HG03469 (cell line): ENCODE measurements at regions not wholly inside any gene's neighbourhood (a gene's known extent, or its start where the extent isn't known, plus 50 kb on each side); places are given as distances from the start of the nearest gene placed in this dataset.
"Not testable (repeated sequence)": the region's sequence is repeated elsewhere in the genome, so short reads cannot be mapped to it uniquely, and the experiment has no call there.

Experiments used
- ATAC-seq: cut with Tn5 transposase; IDR thresholded peaks from one replicate; pipeline ENCODE4 v1.9.1; 2021; ENCODE audit warnings: mild to moderate bottlenecking, moderate library complexity, moderate number of reproducible peaks; ENCODE audit not compliant: unreplicated experiment

DNA sequence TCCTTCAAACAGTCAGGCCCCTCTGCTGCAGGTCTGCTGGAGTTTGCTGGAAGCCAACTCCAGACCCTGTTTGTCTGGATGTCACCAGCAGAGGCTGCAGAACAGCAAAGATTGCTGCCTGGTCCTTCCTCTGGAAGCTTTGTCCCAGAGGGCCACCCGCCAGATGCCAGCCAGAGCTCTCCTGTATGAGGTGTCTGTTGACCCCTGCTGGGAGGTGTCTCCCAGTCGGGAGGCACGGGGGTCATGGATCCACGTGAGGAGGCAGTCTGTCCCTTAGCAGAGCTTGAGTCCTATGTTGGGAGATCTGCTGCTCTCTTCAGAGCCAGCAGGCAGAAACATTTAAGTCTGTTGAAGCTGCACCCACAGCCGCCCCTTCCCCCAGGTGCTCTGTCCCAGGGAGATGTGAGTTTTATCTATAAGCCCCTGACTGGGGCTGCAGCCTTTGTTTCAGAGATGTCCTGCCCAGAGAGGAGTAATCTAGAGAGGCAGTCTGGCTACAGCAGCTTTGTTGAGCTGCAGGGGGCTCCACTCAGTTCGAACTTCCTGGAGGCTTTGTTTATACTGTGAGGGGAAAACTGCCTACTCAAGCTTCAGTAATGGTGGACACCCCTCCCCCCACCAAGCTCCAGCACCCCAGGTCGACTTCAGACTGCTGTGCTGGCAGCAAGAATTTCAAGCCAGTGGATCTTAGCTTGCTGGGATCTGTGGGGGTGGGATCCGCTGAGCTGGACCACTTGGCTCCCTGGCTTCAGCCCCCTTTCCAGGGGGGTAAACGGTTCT lies 72.1 kb downstream of the OGFRL1 start:
- ATAC-seq: not testable (repeated sequence)

DNA sequence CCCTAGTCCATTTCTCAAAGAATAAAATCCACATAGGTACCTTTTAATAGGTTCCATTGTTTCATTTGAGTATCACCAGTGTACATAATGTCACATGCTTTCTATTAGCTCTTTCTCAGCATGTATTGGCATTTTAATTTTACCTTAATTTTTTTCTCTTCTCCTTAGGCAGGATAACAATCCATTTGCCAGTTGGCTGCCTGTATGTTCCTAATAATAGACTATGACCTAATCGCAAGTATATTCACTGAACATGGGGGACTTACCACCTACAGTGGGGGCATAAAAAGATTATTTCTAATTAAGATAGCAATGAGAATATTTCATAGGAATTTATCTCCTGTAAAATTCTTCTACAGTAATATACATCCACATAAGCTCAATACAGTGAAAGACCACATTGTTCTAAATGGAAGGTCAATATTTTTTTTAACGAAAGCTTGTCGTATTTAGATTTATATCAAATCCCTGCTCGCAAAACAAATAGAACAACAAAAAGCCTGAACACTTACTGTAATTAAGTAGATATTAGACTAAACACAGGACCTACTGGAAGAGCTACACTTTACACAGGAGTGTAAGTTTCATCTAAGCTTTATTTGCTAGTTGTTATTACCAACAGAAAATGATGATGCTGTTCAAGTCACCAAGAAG lies 76.4 kb downstream of the OGFRL1 start:
- ATAC-seq: no peak

DNA sequence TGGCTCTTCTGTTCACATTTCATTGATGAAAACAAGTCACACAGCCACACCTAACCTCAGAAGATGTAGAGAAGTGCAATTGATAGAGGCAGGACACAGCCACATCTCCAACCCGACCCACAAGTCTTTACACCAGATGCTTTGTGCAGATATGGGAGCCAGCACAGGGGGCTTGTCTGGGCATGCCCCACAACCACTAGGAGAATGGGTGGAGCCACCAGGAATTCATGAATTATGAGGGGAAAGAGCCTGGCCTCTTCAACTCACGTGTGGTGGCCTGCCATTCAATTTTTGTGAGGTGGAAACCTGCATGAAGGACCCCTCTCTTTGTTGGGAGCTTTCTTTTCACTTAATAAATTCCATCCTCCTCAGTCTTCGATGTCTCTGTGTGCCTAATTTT lies 79.1 kb downstream of the OGFRL1 start:
- no peak for ATAC-seq

DNA sequence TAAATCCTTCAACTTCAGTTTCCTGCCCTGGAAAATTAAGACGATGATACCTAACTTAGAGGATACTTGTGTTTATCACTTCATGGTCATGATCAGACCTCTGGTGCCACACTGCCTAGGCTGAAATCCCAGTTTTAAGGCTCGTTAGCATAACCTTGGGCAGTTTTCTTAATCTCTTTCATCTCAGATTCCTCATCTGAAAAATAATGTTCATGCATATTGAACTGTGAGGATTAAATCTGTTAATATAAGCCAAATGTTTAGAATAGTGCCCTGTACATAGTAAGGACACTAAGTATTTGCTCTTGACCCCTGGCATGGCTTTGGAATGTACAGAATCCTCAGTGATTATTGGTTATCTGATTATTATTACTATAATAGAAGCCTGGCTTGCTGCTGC lies 79.7 kb downstream of the OGFRL1 start:
- no peak for ATAC-seq

DNA sequence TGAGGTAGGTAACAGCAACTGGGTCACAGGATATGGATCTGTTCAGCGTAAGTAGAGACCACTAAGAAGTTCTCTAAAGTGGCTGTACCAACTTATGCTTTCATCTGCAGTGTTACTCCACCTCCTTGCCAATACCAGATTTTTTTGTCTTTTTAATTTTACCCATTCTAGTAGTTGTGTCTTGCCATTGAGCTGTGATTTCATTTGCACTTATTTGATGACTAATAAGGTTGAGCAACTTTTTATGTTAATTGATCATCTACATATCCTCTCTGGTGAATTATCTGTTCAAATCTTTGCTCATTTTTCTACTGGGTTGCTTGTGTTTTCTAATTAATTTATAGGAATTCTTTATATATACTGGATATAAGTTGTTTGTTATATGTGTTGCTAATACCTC lies 82.9 kb downstream of the OGFRL1 start:
- no peak for ATAC-seq

DNA sequence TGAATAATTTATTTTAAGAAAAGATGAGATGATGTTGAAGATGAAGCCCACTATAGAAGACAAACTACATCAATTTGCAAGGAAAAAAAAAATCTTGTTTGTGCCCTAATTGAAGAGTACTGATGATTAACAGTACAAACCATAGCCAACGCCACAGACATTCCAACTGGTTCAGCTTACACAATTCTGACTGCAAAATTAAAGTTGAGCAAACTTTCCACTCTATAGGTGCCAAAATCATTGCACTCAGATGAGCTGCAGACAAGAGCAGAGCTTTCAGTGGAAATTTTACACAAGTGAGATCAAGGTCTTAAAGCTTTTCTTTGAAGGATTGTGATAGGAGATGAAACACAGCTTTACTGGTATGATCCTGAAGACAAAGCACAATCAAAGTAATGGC lies 85.3 kb downstream of the OGFRL1 start:
- ATAC-seq: no peak

DNA sequence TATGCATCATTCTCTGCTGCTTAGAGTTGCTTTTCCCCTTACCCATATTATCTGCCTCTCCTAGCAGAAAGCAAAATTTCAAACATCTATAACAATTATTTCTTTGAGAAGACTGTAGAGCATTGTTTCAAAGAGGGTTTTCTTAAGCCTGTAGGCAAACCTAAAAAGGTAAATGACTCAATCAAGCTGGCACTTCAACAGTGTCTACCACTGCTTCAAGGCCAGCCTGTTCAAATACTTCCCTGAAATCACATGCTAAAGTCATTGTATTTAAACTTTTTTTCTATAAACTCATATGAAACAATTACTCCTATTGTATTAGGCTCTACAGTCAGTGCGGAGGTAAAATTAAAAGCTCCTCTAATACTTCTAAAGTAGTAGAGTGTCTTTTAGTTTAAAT lies 87.1 kb downstream of the OGFRL1 start:
- no peak for ATAC-seq

DNA sequence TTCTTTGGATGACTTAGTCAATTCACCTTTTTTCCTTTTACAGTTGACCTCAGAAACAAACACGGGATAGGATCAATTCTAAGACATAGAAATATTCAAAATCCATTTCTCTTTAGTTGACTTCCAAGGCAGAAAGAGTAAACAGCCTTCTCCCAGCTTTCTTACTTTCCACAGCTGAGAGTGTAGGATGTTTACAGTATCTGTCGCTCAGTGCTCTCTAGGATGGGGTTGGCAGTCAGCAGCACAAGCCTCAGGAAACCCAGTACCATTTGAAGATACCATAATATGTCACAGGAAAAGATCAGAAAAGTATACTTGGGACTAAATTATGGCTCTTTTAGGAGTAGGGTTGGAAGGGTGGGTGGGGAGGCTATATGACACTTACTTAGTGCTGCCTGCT lies 88.2 kb downstream of the OGFRL1 start:
- no peak for ATAC-seq

DNA sequence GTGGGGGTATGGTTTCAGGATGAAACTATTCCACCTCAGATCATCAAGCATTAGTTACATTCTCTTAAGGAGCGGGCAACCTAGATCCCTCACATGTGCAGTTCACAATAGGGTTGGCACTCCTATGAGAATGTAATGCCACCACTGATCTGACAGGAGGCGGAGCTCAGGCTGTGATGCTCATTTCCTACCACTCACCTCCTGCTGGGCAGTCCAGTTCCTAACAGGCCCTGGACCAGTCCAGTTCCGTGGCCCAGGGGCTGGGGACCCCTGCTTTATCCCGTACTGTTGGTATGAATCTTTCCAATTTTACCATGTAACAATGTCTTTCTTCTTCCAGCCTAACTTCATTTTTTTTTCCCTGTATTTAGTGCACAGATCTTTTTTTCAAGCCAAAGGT lies 94.9 kb downstream of the OGFRL1 start:
- ATAC-seq: no peak

DNA sequence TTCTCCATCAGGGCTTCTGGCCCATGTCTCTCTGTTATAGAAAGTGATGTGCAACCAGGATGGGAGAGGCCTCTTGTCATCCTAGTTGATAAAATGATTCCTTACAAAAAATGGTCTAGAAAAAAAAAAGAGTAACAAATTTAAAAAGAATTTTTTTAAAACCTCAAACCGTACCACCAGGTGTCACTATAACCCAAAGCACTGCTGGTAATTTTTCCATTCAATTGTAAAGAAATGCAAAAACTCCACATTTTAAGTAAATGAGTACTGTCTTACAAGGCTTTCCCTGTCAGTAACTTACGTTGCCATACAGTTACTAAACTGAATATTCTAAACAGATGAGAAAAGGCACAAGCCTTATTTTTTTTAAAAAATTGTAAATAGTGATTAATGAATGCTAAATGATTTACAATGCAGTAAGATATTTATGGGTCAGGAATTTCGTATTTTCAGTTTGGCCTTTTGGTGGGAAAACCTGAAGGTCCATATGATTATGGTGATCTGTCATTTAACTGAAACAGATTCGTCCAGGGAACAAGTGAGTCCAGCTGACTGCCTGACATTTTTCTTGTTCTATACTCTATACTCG lies 95.4 kb downstream of the OGFRL1 start:
- ATAC-seq: no peak

DNA sequence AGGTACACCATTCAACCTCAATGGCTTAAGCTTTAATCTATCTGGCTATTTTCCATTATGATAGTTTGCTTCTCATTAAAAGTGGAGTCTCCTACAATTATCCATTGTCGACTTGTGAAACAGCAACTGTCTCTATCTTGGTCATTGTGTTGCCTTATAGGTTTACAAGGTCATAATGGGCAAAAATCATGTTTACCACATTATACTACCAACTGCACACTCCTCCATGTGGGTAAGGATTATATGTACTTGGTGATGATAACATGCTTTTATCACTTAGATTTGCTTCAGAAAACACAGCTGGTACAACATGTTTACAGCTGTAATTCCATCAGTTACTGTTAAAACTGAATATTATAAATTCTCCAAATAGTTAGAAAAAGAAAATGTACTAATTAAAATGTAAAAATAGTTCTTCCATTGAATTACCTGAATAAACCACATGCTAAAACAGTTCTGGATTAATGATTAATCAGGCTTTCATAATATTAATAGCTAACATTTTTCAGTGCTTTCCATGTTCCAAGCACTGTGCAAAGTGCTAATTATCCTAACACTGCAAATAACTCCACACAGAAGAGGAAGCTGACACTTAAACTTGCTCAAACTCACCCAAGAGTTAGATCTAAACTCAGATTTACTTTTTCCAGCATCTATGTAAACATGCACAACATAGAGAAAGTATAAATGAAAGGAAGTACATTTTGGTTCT lies 96.7 kb downstream of the OGFRL1 start:
- ATAC-seq: no peak

DNA sequence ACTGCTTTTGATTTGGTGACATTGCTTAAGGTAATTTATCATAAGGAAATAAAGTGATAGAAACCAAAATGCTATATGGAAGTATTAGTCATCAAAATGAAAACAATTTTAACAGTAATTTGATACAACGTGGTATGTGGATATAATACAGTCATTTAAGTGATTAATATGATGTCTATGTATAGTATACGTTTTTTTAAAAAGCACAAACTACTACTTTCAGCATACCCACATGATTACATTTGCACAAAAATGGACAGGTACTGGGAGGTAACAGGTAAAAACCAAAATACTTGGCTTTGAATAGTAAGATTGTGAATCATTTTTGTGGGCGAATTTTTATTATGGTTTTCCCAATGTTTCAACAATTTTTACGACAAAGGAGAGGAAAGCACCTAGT lies 97.6 kb downstream of the OGFRL1 start:
- ATAC-seq: no peak

DNA sequence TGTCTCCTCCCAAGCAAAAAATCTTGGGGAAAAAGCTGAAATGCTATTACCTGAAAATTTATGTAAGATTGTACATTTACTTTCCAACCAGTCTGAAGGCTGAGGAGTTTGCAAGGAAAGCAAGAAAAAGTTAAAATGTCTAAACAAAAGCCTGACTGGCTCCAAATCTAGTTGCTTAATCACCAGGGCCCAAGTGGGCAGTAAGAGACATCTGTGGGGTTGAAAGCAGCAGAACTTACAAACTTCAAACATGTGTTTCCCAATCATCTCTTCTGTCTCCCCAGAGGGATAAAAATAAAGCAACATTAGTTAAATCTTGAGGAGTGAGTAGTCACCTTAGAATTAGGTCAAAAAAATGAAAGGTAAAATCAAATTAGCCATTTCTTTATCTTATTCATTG lies 98.6 kb downstream of the OGFRL1 start:
- ATAC-seq: no peak

DNA sequence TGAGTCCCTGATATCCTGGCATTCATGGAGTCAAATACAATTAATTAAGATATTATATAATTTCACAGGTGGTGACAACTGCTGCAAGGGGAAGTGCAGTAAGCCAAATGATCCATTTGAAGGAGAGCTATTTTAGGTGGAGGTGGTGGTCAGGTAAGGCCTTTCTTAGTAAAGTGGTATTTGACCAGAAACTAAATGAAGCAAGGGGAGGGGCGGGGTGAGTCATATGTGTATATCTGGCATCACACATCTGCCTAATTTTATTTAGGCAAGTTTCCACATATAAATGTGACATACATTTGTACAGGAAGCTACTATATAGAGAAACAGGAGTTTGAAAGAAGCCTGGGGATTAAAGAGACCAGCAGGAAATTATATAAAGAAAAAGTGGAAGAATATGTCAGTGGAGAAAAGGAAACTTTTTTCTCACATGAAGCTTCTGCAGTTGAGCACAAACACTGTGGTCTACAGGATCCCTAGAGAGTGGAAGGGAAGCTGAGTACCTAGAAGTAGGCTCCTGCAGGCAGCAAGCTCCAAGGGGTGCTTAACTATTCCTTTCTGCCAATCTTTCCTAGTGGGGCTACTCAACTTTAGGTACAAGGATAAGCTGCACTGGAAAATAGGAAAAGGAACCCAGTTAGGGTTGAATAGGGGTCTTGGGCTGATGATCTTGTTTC lies 99.6 kb downstream of the OGFRL1 start:
- ATAC-seq: peak; percentile 37

DNA sequence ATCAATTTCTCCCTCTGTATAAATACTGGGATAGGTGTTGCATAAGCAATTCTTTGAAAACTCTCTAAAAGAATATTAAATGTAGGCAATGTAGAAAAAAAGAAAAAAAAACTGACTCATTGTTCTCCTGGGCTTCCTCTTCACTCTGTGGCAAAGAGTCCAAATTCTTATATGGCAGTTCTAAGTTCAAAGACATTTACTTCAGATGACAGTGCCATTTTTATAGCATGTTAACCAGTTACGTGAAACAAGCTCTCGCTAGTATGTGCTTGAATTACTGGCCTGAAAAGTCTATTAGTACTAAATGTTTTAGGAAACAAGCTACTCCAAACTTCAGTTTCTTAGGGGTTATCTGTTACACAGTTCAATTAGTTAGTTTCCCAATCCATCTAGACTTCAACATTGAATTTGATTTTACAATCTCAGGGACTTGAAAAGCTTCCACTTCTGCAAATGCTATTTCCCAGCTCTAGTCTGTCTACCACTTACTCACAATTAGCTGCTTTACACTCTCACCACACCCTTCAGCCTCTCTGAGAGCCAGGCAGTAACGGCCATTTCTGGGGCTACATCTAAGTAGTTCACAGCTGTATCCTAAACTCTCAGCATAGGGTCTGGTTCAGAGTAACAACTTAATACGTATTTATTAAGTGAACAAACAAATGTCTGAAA lies 100.4 kb downstream of the OGFRL1 start:
- ATAC-seq: no peak

DNA sequence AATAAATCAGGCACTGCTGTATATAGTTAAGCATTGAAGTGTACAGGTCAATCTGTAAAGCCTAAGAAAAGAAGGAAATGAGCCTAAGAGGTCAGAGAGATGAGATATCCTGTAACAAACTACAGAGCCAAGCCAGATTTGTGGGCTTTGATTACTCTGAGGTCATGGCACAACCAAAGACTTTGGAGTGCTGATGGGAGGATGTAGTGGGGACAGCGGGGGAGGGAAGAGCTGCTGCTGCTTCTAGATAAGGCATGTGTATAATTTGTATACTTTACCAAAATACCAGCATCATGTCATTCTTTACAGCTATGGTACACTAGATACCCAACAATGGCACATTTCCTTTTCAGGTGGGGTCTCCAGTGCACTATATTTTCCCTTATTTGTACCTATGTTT lies 102.5 kb downstream of the OGFRL1 start:
- no peak for ATAC-seq

DNA sequence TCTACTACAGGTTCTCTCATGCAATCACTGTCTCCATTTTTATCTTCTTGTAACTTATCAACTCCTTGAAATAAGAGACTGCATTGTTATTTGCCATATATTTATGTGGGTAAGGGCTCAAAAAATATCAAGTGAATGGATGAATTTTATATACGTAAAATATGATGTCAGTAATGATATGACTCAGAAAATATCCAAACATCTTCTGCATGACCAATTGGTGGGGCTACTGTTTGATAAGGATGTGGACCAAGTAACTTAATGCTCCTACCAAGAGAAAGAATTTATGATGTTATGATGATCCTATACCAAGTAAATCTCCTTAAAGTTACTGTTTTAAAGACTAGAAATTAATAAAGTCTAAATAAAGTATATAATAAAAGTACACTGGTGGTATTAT lies 103.7 kb downstream of the OGFRL1 start:
- ATAC-seq: no peak

DNA sequence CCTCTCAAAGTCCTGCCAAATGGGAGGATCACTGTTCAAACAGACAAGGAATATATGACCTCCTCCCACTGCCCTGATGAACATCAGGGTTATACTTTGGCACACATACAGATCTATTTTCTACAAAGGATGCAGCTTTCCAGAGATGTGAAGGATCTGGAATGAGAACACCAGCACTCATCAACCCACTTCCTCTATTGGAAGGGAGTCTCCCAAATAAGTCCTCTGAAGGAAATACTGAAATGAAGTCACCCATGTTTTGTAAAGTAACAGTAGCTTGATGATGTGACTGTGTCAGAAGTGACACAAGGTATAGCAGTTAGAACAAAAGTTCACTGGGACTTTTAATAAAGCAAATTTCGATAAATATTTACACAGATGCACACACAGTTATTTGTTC lies 104.9 kb downstream of the OGFRL1 start:
- no peak for ATAC-seq

DNA sequence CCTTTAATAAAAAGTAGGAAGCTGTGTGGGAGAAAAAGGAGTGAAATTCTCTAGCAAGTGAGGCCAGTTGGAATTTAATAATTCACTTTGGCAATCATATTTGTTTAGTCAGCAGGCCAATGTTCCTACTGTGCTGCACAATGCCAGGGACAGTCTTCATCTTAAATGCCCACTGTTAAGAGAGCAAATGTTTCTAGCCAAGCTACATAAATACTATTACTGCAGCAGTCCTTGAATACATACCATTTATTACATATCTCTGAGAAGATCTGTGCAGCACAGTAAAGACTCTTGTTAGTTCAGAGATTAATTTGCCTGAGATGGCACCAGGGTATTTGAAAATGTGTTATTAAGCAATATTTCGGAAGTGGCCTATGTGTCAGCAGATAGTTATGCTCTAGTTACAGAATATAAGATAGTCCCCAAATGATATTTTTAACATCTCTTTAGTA lies 105.4 kb downstream of the OGFRL1 start:
- ATAC-seq: no peak

DNA sequence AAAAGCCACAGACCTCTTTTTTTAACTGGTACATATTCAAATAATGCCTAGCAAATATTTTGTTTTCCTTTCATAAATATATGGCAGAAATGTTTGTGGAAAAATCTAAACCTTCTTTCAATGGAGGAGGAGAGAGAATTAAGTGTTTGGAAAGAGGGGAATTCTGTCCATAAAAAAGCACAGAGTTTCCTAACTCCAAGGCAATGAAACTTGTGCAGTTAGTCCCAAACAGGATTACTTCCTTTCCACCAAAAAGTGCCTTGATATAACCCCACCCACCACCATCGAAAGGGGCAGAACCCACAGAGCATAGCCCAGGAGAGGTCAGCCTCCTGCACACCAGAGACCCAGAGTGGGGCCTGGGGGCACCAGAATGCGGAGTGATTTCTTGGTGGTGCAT lies 106.3 kb downstream of the OGFRL1 start:
- no peak for ATAC-seq
